ENCODE measurements at regions not wholly inside any gene's neighbourhood (a gene's known extent, or its start where the extent isn't known, plus 50 kb on each side); places are given as distances from the start of the nearest gene placed in this dataset.

DNA sequence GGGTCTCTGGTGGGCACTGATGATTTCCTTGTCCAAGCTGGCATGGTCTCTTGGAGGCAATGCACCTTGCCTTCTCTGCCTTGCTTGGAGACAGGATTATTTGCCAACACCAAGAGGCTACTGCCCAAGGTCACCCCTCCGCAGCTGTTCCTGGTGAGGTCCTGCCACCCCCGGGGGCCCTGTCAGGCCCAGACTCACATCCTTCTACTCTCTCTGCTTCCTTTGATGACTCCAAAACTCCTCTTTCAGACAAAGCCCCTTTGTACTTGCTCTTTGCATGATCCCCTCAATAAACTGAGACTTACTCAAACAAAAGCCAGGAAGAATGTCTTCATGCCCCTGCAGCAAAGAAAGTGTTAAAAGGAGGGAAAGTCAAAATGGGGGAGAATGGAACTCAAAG, 137.7 kb downstream of the MEX3B start:
- H3K9me3 ChIP-seq (ENCODE audit: control insufficient read depth, insufficient read depth, low read length) = no peaks in the 10 kb centered on the region
- H3K27ac ChIP-seq (ENCODE audit: low read depth, low read length) = no peak overlapping the region
- DNase-seq (ENCODE audit: low read depth in 4 of 6, low spot score in 6 of 6) = no peak
- no peaks in the 10 kb centered on the region for H3K27me3 ChIP-seq (ENCODE audit: control insufficient read depth, insufficient read depth, low read length)
- 21% methylated on average over 2 of the region's 2 CpGs for whole genome bisulfite sequencing (ENCODE audit: insufficient coverage)
- no peak overlapping the region for H3K4me3 ChIP-seq (ENCODE audit: low read depth, low read length)
- H3K4me1 ChIP-seq (ENCODE audit: control insufficient read depth, insufficient read depth, low read length) = peaks cover 23% of the 10 kb centered on the region
- no peaks in the 10 kb centered on the region for H3K36me3 ChIP-seq (ENCODE audit: control insufficient read depth, insufficient read depth, low read length)

DNA sequence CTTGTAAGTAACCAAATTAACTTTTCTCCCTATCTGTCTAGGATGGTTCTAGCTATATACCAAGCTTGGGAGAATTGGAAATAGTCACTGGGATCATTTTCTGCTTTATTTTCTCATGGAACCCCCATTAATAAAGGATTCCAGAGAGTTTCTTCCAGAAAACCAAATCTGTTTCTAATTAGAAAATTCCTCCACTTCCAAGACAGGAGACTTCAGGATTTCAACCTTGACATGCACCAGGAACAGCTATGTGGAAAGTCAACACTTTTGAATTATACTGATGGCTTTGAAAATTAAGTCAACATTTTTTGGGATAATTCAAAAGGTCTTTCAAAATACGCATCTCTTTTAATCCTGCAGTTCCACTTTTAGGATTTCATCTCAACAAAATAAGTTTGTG, 138.3 kb downstream of the MEX3B start:
- no peak overlapping the region for H3K27ac ChIP-seq (ENCODE audit: low read depth, low read length)
- WGBS (ENCODE audit: insufficient coverage) = no CpG with 5 or more reads among the region's 1 CpG
- H3K4me1 ChIP-seq (ENCODE audit: control insufficient read depth, insufficient read depth, low read length) = peaks cover 23% of the 10 kb centered on the region
- DNase-seq (ENCODE audit: low read depth in 4 of 6, low spot score in 6 of 6) = no peak
- no peak overlapping the region for H3K4me3 ChIP-seq (ENCODE audit: low read depth, low read length)
- no peaks in the 10 kb centered on the region for H3K9me3 ChIP-seq (ENCODE audit: control insufficient read depth, insufficient read depth, low read length)
- no peaks in the 10 kb centered on the region for H3K36me3 ChIP-seq (ENCODE audit: control insufficient read depth, insufficient read depth, low read length)
- H3K27me3 ChIP-seq (ENCODE audit: control insufficient read depth, insufficient read depth, low read length) = no peaks in the 10 kb centered on the region

DNA sequence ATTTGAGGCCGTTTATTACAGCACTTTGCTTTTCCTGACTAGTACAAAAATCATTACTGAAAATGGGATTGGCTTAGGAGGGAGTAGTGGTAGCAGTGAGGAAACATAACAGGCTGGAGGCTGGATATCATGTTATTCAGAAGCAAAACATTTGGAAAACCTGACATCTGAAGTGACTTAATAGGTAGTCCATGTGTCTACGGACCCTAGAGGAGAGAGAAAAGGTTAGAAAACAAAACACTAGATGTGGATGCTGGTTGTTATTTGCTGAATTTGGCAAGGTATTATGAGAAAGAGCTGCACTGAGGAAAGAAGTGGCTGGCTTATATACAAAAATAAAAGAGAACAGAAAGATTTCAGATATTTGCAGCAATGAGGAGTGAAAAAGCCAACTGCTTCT, 139.9 kb downstream of the MEX3B start:
- Histone ChIP-seq H3K27ac (ENCODE audit: low read depth, low read length) (no peak overlapping the region), H3K27me3 (ENCODE audit: control insufficient read depth, insufficient read depth, low read length) (no peaks in the 10 kb centered on the region), H3K4me3 (ENCODE audit: low read depth, low read length) (no peak overlapping the region), H3K4me1 (ENCODE audit: control insufficient read depth, insufficient read depth, low read length) (peaks cover 17% of the 10 kb centered on the region), H3K36me3 (ENCODE audit: control insufficient read depth, insufficient read depth, low read length) (no peaks in the 10 kb centered on the region), H3K9me3 (ENCODE audit: control insufficient read depth, insufficient read depth, low read length) (no peaks in the 10 kb centered on the region)
- no peak for DNase-seq (ENCODE audit: low read depth in 4 of 6, low spot score in 6 of 6)
- WGBS (ENCODE audit: insufficient coverage) = 100% methylated on average over 1 of the region's 2 CpGs

DNA sequence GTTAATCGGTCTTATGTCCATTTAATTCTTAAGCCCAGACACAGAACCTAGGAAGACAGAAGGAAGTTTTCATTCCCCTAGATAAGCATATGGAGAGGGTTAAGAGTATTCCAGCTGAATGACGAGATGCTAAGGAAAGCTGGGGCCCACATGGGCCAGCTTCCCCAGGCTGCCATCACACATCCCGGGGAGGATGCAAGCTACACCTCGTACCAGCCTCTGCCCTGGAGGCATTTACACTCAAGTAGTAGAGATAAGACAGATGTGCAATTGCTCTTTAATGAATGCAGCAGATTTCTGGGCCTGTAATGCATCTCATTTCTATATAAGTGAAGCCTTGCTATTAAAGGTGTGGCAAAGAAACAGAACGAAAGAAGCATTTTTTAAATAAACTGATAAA, 144.5 kb downstream of the MEX3B start:
- peak in 1 of 6 donors; percentile 60 for DNase-seq (ENCODE audit: low read depth in 4 of 6, low spot score in 6 of 6)
- no peaks in the 10 kb centered on the region for H3K9me3 ChIP-seq (ENCODE audit: control insufficient read depth, insufficient read depth, low read length)
- no peaks in the 10 kb centered on the region for H3K27me3 ChIP-seq (ENCODE audit: control insufficient read depth, insufficient read depth, low read length)
- H3K4me1 ChIP-seq (ENCODE audit: control insufficient read depth, insufficient read depth, low read length) = no peaks in the 10 kb centered on the region
- no CpG with 5 or more reads among the region's 5 CpGs for WGBS (ENCODE audit: insufficient coverage)
- no peaks in the 10 kb centered on the region for H3K36me3 ChIP-seq (ENCODE audit: control insufficient read depth, insufficient read depth, low read length)
- no peak overlapping the region for H3K27ac ChIP-seq (ENCODE audit: low read depth, low read length)
- no peak overlapping the region for H3K4me3 ChIP-seq (ENCODE audit: low read depth, low read length)

DNA sequence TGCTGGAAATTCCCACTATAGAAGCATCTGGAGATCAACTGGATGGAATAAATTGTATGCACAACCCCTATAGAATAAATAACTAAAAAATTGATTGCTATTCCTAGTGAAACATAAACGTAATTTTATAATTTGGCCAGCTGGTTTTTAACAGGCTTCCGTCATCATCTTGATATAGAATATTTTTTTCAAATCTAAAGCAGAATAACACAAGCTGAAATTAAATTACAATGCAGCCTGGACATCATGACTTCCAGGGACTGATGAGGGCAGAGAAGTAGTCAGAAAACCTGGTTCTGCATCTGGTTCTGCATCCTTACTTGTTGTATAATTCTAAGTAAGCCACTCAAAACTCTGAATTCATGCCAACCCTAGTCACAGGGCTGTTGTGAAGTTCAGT, 146.1 kb downstream of the MEX3B start:
- Histone ChIP-seq H3K36me3 (ENCODE audit: control insufficient read depth, insufficient read depth, low read length) (no peaks in the 10 kb centered on the region), H3K9me3 (ENCODE audit: control insufficient read depth, insufficient read depth, low read length) (no peaks in the 10 kb centered on the region), H3K27ac (ENCODE audit: low read depth, low read length) (no peak overlapping the region), H3K4me1 (ENCODE audit: control insufficient read depth, insufficient read depth, low read length) (no peaks in the 10 kb centered on the region), H3K27me3 (ENCODE audit: control insufficient read depth, insufficient read depth, low read length) (no peaks in the 10 kb centered on the region), H3K4me3 (ENCODE audit: low read depth, low read length) (no peak overlapping the region)
- no peak for DNase-seq (ENCODE audit: low read depth in 4 of 6, low spot score in 6 of 6)
- no CpG with 5 or more reads among the region's 2 CpGs for WGBS (ENCODE audit: insufficient coverage)

DNA sequence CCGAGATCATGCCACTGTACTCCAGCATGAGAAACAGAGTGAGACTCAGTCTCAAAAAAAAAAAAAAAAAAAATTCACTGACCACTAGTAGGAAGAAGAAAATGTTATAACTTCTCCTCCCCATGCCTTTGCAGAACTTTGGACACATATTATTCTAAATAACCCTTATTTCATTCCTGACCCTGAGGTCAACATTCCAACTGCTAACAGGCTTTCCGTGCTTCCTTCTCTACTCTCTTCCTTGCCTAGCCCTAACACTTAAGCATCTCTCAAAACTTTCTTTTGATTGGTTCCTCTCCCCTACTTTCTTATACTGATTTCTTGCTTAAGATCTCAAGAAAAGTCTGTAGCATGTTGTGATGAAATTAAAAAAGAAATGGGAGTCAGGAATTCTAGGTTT, 146.8 kb downstream of the MEX3B start:
- no peaks in the 10 kb centered on the region for H3K27me3 ChIP-seq (ENCODE audit: control insufficient read depth, insufficient read depth, low read length)
- H3K36me3 ChIP-seq (ENCODE audit: control insufficient read depth, insufficient read depth, low read length) = no peaks in the 10 kb centered on the region
- no peaks in the 10 kb centered on the region for H3K4me1 ChIP-seq (ENCODE audit: control insufficient read depth, insufficient read depth, low read length)
- H3K9me3 ChIP-seq (ENCODE audit: control insufficient read depth, insufficient read depth, low read length) = no peaks in the 10 kb centered on the region
- 57% methylated on average over 1 of the region's 2 CpGs for WGBS (ENCODE audit: insufficient coverage)
- no peak overlapping the region for H3K27ac ChIP-seq (ENCODE audit: low read depth, low read length)
- H3K4me3 ChIP-seq (ENCODE audit: low read depth, low read length) = no peak overlapping the region
- no peak for DNase-seq (ENCODE audit: low read depth in 4 of 6, low spot score in 6 of 6)

DNA sequence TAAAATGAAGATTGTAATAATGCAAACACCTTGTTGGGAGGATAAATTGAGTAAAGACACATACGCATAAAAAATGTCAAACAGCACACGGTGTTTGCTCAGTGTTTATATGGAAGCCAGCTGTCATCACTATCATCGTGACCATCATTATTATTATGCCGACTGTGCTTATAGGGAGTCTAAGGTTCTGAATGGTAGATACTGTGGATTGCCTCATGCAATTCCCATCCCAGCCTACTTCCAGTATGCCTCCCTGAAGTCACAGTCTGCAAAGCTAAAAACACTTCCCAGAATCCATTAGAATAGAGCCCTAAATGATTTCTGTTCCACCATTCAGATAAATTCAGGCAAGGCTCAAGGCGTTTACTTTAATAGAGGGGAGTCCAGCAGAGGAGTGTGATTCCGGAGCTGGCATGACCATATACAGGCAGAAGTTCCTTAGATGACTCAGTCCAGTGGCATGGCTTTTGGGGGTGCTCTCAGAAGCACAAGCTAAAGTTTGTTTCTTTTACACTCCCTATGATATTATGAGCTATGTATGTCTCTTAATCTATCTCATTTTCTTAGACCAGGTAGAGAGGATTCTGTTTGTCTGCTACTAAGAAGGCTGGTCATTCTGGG, 148.7 kb downstream of the MEX3B start:
- H3K4me3 ChIP-seq (ENCODE audit: low read depth, low read length) = no peak overlapping the region
- 100% methylated on average over 1 of the region's 6 CpGs for WGBS (ENCODE audit: insufficient coverage)
- no peak overlapping the region for H3K27ac ChIP-seq (ENCODE audit: low read depth, low read length)
- no peak for DNase-seq (ENCODE audit: low read depth in 4 of 6, low spot score in 6 of 6)
- no peaks in the 10 kb centered on the region for H3K9me3 ChIP-seq (ENCODE audit: control insufficient read depth, insufficient read depth, low read length)
- H3K36me3 ChIP-seq (ENCODE audit: control insufficient read depth, insufficient read depth, low read length) = no peaks in the 10 kb centered on the region
- H3K27me3 ChIP-seq (ENCODE audit: control insufficient read depth, insufficient read depth, low read length) = no peaks in the 10 kb centered on the region
- no peaks in the 10 kb centered on the region for H3K4me1 ChIP-seq (ENCODE audit: control insufficient read depth, insufficient read depth, low read length)

DNA sequence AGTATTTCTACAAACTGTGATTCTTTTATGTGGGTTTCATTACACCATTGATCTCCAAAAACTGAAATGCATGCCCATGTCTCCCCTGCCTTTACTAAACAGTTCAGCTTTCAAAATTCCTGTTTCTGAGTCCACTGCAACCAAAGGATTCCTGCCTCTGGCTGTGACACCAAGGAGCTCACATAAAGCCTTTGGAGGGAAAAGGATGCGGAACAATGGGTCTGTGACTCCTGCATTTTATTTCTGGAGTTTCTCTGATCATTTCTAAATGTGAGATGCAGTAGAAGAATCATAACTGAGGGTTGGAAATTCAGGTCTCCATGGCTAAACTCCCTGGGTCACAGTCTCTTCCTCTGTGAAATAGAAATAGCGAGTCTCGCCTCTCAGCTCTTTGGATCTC, 149.5 kb downstream of the MEX3B start:
- H3K27ac ChIP-seq (ENCODE audit: low read depth, low read length) = no peak overlapping the region
- DNase-seq (ENCODE audit: low read depth in 4 of 6, low spot score in 6 of 6) = no peak
- 100% methylated on average over 1 of the region's 3 CpGs for WGBS (ENCODE audit: insufficient coverage)

DNA sequence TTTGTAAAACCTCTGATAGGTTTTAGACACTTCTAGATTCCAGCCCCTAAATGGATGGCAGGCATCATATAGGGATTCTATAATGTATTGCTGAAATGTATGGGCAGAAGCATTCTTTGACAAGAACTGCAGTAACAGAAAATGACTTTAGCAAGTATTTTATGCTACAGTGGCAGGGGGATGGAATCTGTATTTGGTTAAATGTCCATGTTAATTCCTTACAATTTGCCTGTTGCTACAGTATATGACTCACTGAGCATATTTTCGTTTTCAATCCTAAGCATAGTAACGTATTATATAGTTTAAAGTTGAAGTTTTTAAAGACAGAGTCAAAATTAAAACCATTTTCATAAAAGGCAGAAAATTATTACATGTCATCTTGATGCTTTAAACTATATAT, 150.1 kb downstream of the MEX3B start:
- no peaks in the 10 kb centered on the region for H3K9me3 ChIP-seq (ENCODE audit: control insufficient read depth, insufficient read depth, low read length)
- no peak overlapping the region for H3K27ac ChIP-seq (ENCODE audit: low read depth, low read length)
- DNase-seq (ENCODE audit: low read depth in 4 of 6, low spot score in 6 of 6) = no peak
- H3K4me3 ChIP-seq (ENCODE audit: low read depth, low read length) = no peak overlapping the region
- no peaks in the 10 kb centered on the region for H3K36me3 ChIP-seq (ENCODE audit: control insufficient read depth, insufficient read depth, low read length)
- no peaks in the 10 kb centered on the region for H3K27me3 ChIP-seq (ENCODE audit: control insufficient read depth, insufficient read depth, low read length)
- no peaks in the 10 kb centered on the region for H3K4me1 ChIP-seq (ENCODE audit: control insufficient read depth, insufficient read depth, low read length)
- WGBS (ENCODE audit: insufficient coverage) = no CpG with 5 or more reads among the region's 2 CpGs

More for the DNA sequence above, 149.5 kb downstream of the MEX3B start:
- H3K27me3 ChIP-seq (ENCODE audit: control insufficient read depth, insufficient read depth, low read length) = no peaks in the 10 kb centered on the region
- no peaks in the 10 kb centered on the region for H3K4me1 ChIP-seq (ENCODE audit: control insufficient read depth, insufficient read depth, low read length)
- no peaks in the 10 kb centered on the region for H3K36me3 ChIP-seq (ENCODE audit: control insufficient read depth, insufficient read depth, low read length)
- H3K4me3 ChIP-seq (ENCODE audit: low read depth, low read length) = no peak overlapping the region
- no peaks in the 10 kb centered on the region for H3K9me3 ChIP-seq (ENCODE audit: control insufficient read depth, insufficient read depth, low read length)

DNA sequence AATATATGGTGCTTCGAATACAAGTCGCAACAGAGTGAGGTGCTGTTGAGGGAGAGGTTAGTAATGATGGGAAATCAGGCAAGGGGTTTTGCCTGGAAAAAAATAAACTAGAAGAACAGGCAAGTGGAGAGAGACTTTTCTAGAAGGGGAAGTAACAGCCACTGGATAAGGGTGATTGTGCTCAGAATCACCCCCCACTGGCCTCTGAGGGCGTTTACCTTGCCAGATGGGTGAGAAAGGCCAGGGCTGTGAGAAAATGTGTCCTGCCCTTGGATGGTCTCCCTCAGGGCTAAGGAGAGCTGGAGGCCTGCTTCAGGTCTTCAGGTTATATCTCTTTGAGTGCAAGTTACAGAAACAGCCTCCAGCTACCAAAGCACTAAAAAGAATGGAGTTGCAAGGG, 151.8 kb downstream of the MEX3B start:
- no peak for DNase-seq (ENCODE audit: low read depth in 4 of 6, low spot score in 6 of 6)
- no peaks in the 10 kb centered on the region for H3K4me1 ChIP-seq (ENCODE audit: control insufficient read depth, insufficient read depth, low read length)
- WGBS (ENCODE audit: insufficient coverage) = 79% methylated on average over 3 of the region's 3 CpGs
- no peaks in the 10 kb centered on the region for H3K9me3 ChIP-seq (ENCODE audit: control insufficient read depth, insufficient read depth, low read length)
- H3K36me3 ChIP-seq (ENCODE audit: control insufficient read depth, insufficient read depth, low read length) = no peaks in the 10 kb centered on the region
- H3K27me3 ChIP-seq (ENCODE audit: control insufficient read depth, insufficient read depth, low read length) = no peaks in the 10 kb centered on the region
- H3K4me3 ChIP-seq (ENCODE audit: low read depth, low read length) = no peak overlapping the region
- H3K27ac ChIP-seq (ENCODE audit: low read depth, low read length) = no peak overlapping the region
